ENCODE measurements at regions not wholly inside any gene's neighbourhood (a gene's known extent, or its start where the extent isn't known, plus 50 kb on each side); places are given as distances from the start of the nearest gene placed in this dataset.

GRCh38 chr9:30280229-30280900 is 2104.1 kb upstream of the ACO1 start:
- TF ChIP-seq CTCF (conservative IDR thresholded peaks at IDR 0.05; ENCODE audit: low read depth, low read length) (no peak), NFE2L2 (IDR thresholded peaks at IDR 0.05; ENCODE audit: low read depth, low read length) (no peak), MXI1 (IDR thresholded peaks at IDR 0.05; ENCODE audit: borderline replicate concordance, low read depth, low read length) (no peak), POLR2A (IDR thresholded peaks at IDR 0.05; ENCODE audit: low read depth, low read length) (no peak), RCOR1 (IDR thresholded peaks at IDR 0.05; ENCODE audit: insufficient replicate concordance, low read length) (no peak), USF2 (IDR thresholded peaks at IDR 0.05; ENCODE audit: low read depth, low read length) (no peak), RAD21 (IDR thresholded peaks at IDR 0.05; ENCODE audit: low read length) (no peak), FOS (IDR thresholded peaks at IDR 0.05; ENCODE audit: low read depth, low read length) (no peak), MAZ (IDR thresholded peaks at IDR 0.05; ENCODE audit: borderline replicate concordance, low read depth, low read length) (no peak)
